GM21619 (cell line): ENCODE measurements at regions not wholly inside any gene's neighbourhood (a gene's known extent, or its start where the extent isn't known, plus 50 kb on each side); places are given as distances from the start of the nearest gene placed in this dataset.

Experiments used
- ATAC-seq: cut with Tn5 transposase; IDR thresholded peaks from one replicate; pipeline ENCODE4 v1.9.1; 2021; ENCODE audit not compliant: unreplicated experiment

DNA sequence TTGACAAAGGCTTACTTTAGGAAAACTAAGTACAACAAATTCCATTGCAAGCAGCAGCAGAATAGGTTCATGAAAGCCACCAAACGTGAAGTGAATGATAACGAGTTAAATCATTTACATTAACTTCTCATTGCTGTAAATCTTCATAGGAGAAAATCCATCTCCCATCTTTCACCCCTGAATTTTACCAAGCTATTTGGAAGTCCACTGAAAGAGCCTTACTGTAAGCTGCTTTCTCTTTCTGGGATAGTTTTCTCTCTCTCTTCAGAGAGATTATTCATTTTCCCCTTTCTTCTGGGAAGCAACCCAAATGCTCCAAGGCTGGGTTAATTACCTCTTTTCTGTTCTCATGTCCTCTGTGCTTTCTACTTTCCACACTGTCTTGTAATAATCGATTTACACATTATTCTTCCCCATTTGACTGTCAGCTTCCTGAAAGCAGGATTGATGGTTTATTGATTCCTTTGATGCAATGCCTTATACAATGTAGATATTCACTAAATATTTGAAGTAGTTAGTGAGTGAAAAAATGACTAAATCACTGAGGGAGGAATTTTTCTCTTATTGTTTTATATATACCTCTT is 914.3 kb upstream of the ARPP21 start:
- ATAC-seq: no peak

DNA sequence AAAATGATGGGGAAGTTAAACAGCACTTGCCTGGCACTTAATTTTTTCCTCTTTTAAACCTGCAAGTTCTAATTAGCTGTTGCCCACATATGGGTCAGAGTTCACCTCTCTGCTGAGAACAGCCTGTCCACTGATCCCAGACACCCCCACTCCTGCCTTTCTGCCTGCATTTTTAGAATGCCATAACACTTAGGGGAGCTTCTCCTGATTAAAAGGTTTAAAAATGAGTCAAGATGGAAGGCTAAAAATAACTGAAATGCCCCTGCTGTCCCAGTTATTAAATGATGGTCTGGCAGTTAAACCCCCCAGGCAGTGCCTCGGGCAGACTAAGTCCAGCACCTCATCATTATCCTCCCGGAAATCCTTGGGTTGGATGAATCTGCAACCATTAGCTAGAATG is 913.6 kb upstream of the ARPP21 start:
- no peak for ATAC-seq

DNA sequence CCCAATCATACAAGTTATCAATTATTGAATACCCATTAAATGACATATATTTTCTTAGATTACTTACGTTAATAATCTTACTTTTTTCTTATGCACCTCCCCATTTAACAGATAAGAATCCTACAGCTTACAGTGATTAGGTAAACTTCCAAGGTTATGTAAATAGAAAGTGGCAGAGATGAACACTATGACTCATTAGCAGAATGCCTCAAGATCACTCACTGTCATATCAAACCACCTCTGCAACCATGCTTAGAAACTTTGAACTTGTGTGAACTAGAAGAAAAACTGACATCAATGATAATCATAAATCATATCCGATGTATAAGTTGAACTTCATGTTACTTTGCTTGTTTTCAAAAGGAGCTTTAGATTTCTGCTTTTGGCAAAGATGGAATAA is 911.6 kb upstream of the ARPP21 start:
- ATAC-seq: no peak

DNA sequence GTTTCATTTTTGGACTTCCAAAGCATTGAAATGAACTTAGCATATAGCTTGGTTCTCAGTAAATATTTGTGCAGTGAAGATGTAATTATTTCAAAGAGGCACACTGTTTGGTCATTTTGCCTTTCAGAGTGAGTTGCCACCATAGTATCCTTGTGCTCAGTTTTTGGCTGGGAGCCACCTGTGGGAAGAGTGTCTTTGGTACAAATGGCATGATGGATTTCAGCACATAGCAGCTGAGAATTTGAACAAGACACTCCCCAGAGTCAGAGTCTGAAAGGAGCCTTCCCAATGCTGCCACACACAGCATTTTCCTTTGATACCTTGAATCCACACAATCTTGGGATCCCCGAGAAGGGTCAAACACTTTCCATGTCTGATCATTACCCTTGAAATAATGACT is 897.2 kb upstream of the ARPP21 start:
- no peak for ATAC-seq

DNA sequence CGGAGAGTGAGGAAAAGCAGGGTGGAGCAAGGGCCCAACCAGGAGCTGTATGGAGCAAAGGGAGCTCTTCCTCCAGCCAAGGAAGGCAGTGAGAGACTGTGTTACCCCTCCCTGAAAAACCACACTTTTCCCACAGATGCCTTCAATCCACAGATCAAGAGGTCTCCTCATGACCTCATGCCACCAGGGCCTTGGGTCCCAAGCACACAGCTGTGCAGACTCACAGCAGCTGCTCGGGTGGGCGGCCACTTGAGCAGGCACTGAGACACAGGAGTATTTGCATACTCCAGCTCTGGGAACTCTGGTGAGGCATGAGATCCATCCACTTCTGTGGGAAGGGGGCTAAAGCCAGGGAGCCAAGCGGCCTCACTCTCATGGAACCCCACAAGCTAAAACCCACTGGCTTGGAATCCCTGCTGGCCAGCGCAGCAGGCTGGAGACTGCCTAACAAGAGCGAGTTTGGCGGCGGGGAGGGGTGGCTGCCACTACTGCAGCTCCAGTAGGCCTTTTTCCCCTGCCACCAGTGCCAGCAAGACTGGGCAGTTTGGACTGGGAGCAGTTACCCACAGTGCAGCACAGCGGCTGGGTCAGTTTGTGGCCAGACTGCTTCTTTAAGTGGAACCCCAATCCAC is 880.6 kb upstream of the ARPP21 start:
- no peak for ATAC-seq

DNA sequence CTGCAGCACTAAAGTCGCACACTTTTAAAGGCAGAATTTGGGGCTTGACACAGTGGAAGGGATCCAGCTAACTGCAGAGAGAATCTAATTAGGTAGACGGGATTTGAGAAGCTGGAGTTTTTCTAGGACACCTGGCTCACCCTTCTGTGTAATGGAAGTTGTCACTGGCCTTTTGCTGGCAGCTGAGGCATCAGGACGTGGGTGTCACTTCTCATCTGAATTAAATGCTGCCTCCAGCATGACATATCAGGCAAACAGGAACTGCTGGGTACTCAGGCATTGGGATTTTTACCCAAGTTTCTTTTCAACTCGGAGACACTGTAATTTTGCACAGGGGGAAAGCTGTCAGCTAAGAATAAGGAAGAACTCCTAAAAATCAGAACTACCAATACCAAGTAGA is 861.9 kb upstream of the ARPP21 start:
- ATAC-seq: no peak

DNA sequence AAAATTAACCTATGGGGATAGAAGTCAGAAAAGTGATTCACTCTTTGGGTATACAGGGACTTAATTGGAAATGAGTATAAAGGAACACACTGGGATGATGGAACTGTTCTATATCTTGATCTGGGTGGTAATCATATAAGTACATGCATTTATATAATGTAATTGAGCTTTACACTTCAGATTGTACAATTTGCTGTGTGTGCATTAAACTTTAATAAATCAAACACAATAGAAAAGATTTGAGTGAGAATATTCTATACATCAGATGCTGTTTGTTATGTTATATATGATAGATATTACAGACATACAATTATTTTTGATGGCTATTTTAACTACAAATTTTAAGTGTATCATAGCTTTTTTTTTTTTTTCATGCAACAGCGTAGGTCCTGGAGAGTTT is 860.2 kb upstream of the ARPP21 start:
- no peak for ATAC-seq

DNA sequence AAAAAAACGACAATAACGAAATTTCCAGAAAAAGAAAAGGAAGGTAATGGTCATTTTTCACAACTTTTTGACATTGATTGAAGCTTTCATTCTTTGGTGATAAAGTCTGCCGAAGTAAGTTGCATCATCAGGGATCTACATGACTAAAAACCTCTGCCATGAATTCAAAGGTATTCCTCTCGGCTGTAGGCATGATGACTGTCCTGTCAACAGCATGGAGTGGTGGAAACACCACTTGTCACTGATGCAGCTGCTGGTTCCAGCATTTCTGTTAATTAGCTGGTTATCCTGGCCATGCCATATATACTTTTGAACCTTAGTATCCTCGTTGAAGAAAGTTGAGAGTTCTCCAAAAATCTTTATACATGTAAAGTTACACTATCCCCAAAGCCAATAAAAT is 859.0 kb upstream of the ARPP21 start:
- ATAC-seq: no peak

DNA sequence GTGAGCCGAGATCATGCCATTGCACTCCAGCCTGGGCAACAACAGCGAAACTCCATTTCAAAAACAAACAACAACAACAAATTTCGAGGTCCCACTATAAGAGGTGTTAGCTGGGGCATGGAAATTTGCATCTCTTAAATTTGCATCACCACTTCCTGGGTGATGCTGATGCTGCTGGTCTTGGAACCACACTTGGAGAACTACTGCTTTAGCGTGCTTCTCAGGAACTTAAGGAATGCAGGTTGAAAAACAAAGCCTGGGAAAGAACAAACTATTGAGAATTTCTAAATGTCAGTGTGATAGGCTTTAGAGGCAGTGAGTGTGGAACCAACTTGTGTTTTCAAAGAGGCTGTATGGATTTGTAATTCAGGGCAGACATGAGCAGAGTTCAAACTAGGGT is 858.4 kb upstream of the ARPP21 start:
- no peak for ATAC-seq

DNA sequence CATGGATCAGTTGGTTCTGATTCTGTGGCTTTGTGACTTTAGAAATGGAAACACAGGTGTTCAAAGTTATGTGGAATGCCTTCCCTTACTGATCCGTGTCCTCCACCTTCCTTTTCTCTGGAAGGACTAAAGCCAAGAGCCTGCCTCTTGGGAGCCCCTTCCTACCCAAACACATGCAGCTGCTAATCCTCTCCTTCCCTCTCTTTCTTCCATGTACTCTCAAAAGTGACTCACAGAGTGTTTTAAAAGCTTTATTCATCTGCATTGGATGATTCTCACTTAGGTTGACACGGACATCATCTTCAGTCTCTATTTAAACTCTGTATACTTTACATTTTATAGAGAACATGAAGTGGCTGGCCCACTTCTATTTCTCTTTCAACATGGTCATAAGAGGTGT is 856.5 kb upstream of the ARPP21 start:
- no peak for ATAC-seq

DNA sequence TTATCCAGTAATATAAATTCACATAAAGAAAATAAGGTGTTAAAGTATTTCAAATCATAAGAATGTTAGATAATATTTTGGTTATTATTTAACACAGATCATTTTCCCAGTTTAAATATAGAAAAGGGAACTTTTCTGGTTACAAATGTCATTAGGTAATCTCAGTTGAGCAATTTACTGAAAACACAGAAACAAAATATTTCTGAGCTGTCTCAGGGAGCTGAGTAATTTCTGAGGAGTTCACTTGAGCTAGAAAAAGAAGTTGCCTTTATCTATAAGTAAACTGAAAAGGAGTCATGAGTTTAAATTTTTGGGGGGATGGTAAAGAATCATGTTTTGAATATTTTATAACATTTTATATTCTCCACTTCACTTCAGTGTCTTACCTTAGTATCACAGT is 855.4 kb upstream of the ARPP21 start:
- ATAC-seq: no peak

DNA sequence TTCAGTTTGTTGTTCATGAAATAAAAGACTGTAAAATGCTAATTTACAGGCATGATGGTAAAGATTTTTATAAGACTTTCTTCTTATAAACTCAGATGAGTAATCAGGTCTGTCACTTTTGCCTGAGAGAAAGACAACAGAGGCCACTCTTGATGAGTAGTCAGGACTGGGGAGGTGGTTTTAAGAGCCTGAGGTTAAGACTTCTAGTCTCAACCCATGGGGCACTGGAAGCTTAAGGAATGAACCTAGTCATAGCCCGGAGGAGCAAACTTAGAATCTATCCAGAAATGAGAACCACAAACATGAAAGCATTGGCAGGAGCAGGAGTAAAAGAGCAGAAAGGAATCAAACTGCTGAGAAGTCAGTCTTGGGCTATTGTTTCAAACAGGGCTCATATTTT is 846.3 kb upstream of the ARPP21 start:
- ATAC-seq: no peak

DNA sequence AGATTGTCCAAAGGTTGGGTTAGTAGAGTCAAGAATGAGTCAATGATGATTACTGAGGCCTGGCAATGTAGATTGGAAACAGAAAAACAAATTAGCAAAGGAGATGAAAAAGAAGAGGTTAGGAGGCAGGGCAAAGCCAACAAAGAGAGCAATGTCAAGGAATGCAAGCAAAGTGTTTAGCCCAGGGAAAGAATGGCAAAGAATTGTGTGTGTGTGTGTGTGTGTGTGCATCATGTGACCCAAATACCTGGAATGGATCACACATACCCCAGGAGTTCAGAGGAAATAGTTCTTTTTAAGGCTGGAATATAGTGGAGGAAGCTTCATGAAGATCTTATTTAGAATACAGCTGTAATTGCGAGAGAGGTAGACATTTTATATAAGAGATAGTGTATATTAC is 831.7 kb upstream of the ARPP21 start:
- ATAC-seq: no peak

DNA sequence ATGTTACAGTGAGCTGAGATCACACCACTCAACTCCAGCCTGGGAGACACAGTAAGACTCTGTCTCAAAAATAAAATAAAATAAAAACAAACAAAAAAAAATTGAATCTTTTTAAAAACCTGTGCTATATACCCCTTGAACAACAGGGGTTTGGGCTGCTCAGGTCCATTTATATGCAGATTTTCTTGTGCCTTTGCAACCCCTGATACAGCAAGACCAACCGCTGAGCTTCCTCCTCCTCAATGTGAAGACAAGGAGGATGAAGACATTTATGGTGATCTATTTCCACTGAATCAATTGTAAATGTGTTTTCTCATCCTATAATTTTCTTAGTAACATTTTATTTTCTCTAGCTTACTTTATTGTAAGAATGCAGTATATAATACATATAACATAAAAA is 831.0 kb upstream of the ARPP21 start:
- no peak for ATAC-seq

DNA sequence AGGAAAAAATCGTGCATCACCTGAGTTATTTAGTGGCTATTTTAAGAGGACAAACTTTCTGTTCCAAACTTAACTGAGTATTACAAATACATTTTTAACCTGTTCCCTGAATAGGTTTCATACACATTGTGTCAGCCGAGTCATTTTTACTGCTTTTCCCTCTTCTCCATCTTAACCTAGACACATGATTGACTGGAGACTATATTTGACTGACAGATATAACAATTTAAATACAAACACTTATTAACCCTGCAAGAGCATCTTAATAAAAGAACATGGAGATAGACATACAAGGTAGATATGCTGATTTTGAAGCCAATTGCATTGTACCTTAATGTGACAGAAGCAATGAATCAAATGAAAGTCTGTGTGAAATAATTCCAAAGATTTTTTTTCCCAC is 810.5 kb upstream of the ARPP21 start:
- ATAC-seq: no peak

DNA sequence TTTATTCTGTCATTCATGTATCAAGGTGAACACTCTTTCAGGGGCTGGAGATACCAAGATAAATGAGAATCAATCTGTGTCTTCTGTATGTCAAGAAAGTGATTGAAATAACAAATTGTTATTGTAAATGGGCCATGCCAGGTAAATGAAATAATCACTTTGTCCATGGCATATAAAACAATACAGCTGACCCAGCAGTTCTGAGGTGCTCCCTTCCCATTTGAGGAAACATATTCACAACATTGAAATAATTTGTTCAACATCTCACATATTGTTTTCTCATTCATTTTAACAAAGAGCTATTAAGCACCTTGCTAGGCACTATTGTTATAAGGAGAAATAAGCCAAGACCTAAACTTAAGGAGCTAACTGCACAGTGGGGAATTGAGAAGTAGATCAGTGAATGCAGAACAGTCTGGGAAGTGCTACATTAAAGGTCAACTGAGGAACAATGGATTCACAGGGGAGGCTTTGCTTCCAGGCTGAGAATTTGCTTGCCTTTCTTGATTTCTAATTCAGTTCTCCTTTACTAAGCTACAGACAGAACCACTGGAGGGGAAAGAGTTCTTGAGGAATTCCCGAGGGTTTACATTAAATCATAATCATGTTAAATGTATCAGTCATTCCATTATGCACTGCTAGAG is 806.3 kb upstream of the ARPP21 start:
- ATAC-seq: no peak

DNA sequence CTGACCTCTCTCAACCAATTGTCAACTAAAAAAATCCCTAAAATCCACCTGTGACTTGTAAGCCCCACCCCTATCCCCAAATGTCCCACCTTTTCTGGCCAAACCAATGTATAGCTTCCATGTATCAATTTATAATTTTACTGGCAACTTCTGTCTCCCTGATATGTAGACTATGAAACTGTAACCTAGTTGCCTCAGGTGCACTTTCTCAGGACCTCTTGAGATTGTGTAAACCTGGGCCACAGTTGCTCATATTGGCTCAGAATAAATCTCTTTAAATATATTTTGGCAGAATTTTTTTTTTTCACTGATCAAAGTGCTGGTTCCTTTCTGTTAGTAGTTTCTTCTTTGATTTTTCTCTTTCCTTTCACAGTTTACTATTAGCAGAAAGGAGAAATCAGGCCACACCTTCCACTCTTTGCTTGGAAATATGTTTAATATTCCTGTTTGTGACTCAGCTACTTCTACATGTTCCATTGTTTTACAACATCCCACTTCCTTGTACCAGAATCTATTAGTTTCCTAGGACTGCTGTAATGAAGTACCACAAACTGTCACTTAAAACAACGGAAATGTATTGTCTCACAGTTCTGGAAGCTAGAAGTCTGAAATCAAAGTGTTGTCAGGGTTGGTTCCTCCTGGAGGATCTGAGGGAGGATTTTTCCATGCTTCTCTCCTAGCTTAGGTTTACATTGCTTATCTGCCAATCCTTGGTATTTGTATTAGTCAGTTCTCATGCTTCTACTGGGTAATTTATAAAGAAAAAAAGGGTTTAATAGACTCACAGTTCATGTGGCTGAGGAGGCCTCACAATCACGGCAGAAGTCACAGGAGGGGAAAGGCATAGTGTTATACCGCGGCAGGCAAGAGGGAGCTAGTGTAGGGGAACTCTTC is 801.2 kb upstream of the ARPP21 start:
- no peak for ATAC-seq

DNA sequence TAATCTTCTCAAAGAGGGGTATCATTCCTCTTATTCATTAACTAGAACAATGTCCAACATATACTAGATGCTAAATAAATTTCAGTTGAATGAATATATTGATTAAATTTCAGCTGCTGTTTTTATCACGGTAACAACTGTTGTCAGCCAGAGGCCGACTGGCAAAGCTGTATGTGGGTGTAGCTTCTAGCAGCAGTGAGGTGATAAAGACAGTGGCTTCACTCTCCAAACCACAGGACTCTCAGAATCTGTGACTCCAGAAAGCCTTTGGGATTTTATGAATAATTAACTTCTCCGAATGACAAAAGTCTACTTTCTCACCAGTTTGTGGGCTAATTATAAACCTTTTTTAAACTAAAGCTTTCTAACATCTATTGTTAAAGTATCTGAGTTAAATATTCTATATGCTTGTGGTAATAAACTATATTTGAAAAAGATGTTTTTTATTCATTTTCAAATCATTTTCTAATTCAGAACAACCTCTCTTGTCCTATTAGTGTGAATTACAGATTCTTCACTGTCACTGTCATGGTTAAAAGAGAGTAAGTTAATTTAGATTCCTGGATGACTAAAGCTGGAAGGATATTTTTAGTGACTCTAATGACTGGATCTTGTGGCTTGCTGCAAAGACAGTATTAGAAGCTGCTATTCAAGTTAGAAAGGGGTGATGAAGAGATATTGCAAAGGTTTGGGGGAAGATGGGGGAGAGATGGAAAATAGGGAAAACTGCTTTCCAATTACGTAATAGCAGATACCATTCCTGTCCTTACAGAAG is 796.4 kb upstream of the ARPP21 start:
- no peak for ATAC-seq

DNA sequence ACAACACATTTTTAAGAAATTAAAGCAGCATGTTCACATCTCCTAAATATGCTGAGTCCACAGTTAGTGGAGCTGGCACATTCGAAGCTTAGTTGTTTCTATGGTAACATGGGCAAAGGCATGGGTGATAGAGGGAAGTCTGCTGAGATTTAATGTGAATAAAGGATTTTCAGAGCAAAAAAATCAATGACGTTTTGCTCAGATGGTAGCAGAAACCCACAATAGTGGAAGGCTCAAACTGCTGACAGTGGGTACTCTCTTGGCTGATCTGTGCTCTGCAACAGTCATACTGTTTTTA is 795.1 kb upstream of the ARPP21 start:
- ATAC-seq: no peak

DNA sequence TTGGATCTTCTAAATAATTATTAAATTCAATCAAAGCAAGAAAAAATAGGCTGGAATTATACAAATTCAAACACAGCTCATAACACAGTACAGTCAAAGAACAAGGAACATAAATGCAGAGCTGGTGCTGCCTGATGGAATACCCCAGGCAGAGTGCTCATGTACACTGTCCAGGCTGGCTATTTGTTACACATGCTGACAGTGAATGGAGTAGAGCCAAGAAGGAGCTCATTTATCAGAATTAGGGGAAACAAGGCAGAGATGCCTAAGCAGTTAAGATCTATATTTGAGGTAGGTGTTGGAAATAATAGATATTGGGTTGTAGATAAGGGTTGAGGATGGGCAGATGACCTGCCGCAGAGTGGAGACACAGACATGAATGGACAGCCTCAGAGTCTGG is 788.2 kb upstream of the ARPP21 start:
- no peak for ATAC-seq

DNA sequence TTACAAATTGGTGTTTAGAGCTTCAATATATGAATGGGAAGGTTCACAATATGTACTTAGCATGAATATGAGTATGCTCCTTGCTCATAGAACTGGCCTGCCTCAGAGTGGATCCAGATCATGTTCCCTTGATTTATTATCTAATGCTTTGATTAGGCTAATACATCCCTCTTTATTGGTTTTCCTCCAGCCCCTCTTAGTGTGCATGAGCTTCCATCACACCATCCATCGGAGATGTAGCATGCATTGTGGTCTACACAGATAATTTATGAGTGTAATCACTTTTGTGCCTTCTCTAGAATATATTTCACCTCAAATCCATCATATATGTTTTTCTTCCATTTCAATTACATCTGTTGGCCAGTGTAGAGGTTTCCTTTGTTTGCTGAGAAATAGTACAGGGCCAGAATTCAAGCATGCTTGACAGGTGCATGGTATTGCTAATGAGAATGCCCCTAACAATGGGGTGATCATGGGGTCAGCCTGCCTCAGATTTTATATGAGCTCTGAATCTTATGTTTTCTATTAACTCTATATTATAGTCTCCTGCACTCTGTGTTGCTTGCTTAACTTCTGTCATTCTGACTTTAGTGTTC is 786.4 kb upstream of the ARPP21 start:
- ATAC-seq: no peak
